ENCODE measurements at regions not wholly inside any gene's neighbourhood (a gene's known extent, or its start where the extent isn't known, plus 50 kb on each side); places are given as distances from the start of the nearest gene placed in this dataset.

- peaks cover 42% of the 10 kb centered on the region for H3K9me3 ChIP-seq (ENCODE audit: control insufficient read depth, insufficient read depth, low read length)
- DNase-seq: no peak
- no peak overlapping the region for H2AFZ ChIP-seq (replicated peaks; ENCODE audit: low read length, poor library complexity)
- H2AK5ac ChIP-seq (ENCODE audit: low read depth, low read length): no peak overlapping the region
- H4K5ac ChIP-seq (ENCODE audit: low read depth, low read length): no peak overlapping the region
- H3K27ac ChIP-seq (ENCODE audit: insufficient read depth, low read length): no peak overlapping the region
- no peaks in the 10 kb centered on the region for H3K9me1 ChIP-seq (ENCODE audit: insufficient read depth, low read length)
- H2AK9ac ChIP-seq (replicated peaks; ENCODE audit: low read depth, low read length, poor library complexity): no peak overlapping the region
- no peaks in the 10 kb centered on the region for H3K79me1 ChIP-seq (ENCODE audit: low read depth in 1 of 2, low read length in 2 of 2)
- no peak overlapping the region for H3K9ac ChIP-seq (ENCODE audit: low read depth, low read length)
- no peak overlapping the region for H3K4me3 ChIP-seq (ENCODE audit: insufficient read depth, low read depth, low read length)
- TF ChIP-seq FOS (IDR thresholded peaks at IDR 0.05; ENCODE audit: low read depth, low read length) (no peak), CHD1 (IDR thresholded peaks at IDR 0.05; ENCODE audit: low read depth, low read length) (no peak), BHLHE40 (IDR thresholded peaks at IDR 0.05; ENCODE audit: low read depth, low read length) (no peak), NFE2L2 (IDR thresholded peaks at IDR 0.05; ENCODE audit: low read depth, low read length) (no peak), CTCF (conservative IDR thresholded peaks at IDR 0.05; ENCODE audit: low read depth, low read length) (no peak), RFX5 (IDR thresholded peaks at IDR 0.05; ENCODE audit: low read depth, low read length) (no peak), SMC3 (IDR thresholded peaks at IDR 0.05; ENCODE audit: low read depth, low read length) (no peak), ELK1 (IDR thresholded peaks at IDR 0.05; ENCODE audit: borderline replicate concordance, low read depth, low read length) (no peak), MAZ (IDR thresholded peaks at IDR 0.05; ENCODE audit: borderline replicate concordance, low read depth, low read length) (no peak), RAD21 (IDR thresholded peaks at IDR 0.05; ENCODE audit: low read length) (no peak), POLR2A (IDR thresholded peaks at IDR 0.05; ENCODE audit: low read depth, low read length) (no peak), MAFK (IDR thresholded peaks at IDR 0.05; ENCODE audit: low read depth, low read length) (no peak)
- TF ChIP-seq, protein P1, sequence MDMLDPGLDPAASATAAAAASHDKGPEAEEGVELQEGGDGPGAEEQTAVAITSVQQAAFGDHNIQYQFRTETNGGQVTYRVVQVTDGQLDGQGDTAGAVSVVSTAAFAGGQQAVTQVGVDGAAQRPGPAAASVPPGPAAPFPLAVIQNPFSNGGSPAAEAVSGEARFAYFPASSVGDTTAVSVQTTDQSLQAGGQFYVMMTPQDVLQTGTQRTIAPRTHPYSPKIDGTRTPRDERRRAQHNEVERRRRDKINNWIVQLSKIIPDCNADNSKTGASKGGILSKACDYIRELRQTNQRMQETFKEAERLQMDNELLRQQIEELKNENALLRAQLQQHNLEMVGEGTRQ (IDR thresholded peaks at IDR 0.05; ENCODE audit: low read depth, low read length): no peak
- H3K4me2 ChIP-seq (ENCODE audit: low read depth, low read length): no peak overlapping the region
- CTCF ChIA-PET: no interaction called here
- H3K14ac ChIP-seq (replicated peaks; ENCODE audit: low read depth, low read length): no peak overlapping the region
- POLR2A ChIA-PET (ENCODE audit: unreplicated experiment): no interaction called here
- no peak overlapping the region for H2BK15ac ChIP-seq (ENCODE audit: low read depth, low read length)
- H2BK120ac ChIP-seq (ENCODE audit: low read depth, low read length): no peak overlapping the region
- ATAC-seq (ENCODE audit: low read depth): no peak
- dilution Hi-C loops (cut with HindIII; ENCODE audit: low sequenced_read_pairs, unreplicated experiment): no loop called here
- no peak overlapping the region for H2BK5ac ChIP-seq (ENCODE audit: low read depth, low read length, poor library complexity, severe bottlenecking)
- H3K36me3 ChIP-seq (ENCODE audit: control insufficient read depth, insufficient read depth, low read length): no peaks in the 10 kb centered on the region
- no peaks in the 10 kb centered on the region for H4K20me1 ChIP-seq (ENCODE audit: insufficient read depth, low read length)
- WGBS, 2 experiments (ENCODE audit: extremely low coverage in 2 of 2, insufficient read length in 1 of 2): 33% methylated on average over 2 of the region's 10 CpGs; no CpG with 5 or more reads in 1 of the 2 experiments
- H3K23ac ChIP-seq (ENCODE audit: low read depth, low read length): no peak overlapping the region
- H4K91ac ChIP-seq (ENCODE audit: insufficient read depth, low read depth, low read length): no peak overlapping the region
- no peak overlapping the region for H4K8ac ChIP-seq (ENCODE audit: low read depth in 2 of 2, low read length in 2 of 2)
- H3K4ac ChIP-seq (ENCODE audit: low read depth, low read length): no peak overlapping the region
- H2BK20ac ChIP-seq (ENCODE audit: low read depth, low read length): no peak overlapping the region
- H3K56ac ChIP-seq (ENCODE audit: extremely low read depth, insufficient read depth, low read length): no peak overlapping the region
- in situ Hi-C loops (cut with MboI; ENCODE audit: low sequenced_read_pairs): no loop called here
- H3K27me3 ChIP-seq (ENCODE audit: control insufficient read depth, insufficient read depth, low read length): no peaks in the 10 kb centered on the region
- no peaks in the 10 kb centered on the region for H3K4me1 ChIP-seq (ENCODE audit: control insufficient read depth, insufficient read depth, low read length)
- intact Hi-C loops (cut with micrococcal nuclease): no loop called here
- no peak overlapping the region for H3K18ac ChIP-seq (ENCODE audit: low read depth, low read length)
- BruUV-seq (replicated peaks): no TSS peak
Measured at GRCh38 chr22:48418831-48419230, 1408.8 kb downstream of the BRD1 start.

All from IMR-90 (cell line).